ENCODE measurements at regions not wholly inside any gene's neighbourhood (a gene's known extent, or its start where the extent isn't known, plus 50 kb on each side); places are given as distances from the start of the nearest gene placed in this dataset.
"Not testable (repeated sequence)": the region's sequence is repeated elsewhere in the genome, so short reads cannot be mapped to it uniquely, and the experiment has no call there.

DNA sequence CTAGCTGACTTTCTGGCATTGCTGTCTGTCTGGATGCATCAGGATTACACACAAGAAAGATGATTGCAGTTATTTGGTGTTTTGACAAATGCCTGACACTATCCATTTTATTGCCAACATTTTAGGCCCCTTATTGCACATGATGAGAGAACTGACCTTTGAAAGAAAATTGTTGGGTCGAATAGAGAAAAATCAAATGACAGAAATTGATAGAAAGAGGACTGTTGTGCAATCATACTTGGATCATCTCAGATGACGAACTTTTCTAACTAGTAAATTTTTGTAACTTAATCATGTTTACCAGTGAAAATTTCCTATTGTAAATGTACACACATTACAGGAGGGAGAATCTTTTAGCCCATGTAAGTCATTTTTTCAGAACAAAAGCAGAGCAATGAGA, 251.5 kb upstream of the USP15 start:
- WGBS, 2 donors, result 49 to 59% methylated on average over 2 of the region's 2 CpGs
- intact Hi-C loops (cut with DNase I), result no loop called here
- no peaks in the 10 kb centered on the region for H3K9me3 ChIP-seq
- no peaks in the 10 kb centered on the region for H3K27me3 ChIP-seq
- DNase-seq, result no peak
- H3K36me3 ChIP-seq (replicated peaks in 1 of 2; ENCODE audit: insufficient read depth in 1 of 2, low read depth in 2 of 2), result no peaks in the 10 kb centered on the region
- no peaks in the 10 kb centered on the region for H3K4me1 ChIP-seq
- no peak overlapping the region for H3K4me3 ChIP-seq
- ATAC-seq, result no peak
- no peak overlapping the region for H3K27ac ChIP-seq
- TF ChIP-seq CTCF (IDR thresholded peaks at IDR 0.05) (no peak), POLR2A (IDR thresholded peaks at IDR 0.05) (no peak)

- ATAC-seq, result no peak
- H3K4me3 ChIP-seq, result no peak overlapping the region
- H3K27ac ChIP-seq, result no peak overlapping the region
- TF ChIP-seq POLR2A (IDR thresholded peaks at IDR 0.05), result no peak
- no peak for TF ChIP-seq CTCF (IDR thresholded peaks at IDR 0.05)
- H3K36me3 ChIP-seq (replicated peaks in 1 of 2; ENCODE audit: insufficient read depth in 1 of 2, low read depth in 2 of 2), result no peaks in the 10 kb centered on the region
- DNase-seq, result no peak
- H3K27me3 ChIP-seq, result no peaks in the 10 kb centered on the region
- H3K9me3 ChIP-seq, result no peaks in the 10 kb centered on the region
- H3K4me1 ChIP-seq, result no peaks in the 10 kb centered on the region
- WGBS, 2 donors, result 87 to 88% methylated on average over 5 of the region's 5 CpGs
- intact Hi-C loops (cut with DNase I), result no loop called here
Measured at GRCh38 chr12:62009445-62009844, 250.8 kb upstream of the USP15 start.

DNA sequence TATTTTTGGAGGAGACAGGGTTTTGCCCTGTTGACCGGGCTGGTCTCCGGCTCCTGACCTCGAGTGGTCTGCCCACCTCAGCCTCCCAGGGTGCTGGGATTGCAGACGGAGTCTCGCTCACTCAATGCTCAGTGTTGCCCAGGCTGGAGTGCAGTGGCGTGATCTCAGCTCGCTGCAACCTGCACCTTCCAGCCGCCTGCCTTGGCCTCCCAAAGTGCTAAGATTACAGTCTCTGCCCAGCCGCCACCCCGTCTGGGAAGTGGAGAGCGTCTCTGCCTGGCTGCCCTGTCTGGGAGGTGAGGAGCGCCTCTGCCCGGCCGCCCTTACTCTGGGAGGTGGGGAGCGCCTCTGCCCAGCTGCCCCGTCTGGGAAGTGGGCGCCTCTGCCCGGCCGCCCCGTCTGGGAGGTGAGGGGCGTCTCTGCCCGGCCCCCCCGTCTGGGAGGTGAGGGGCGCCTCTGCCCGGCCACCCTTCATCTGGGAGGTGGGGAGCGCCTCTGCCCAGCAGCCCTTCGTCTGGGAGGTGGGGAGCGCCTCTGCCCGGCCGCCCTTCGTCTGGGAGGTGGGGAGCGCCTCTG, 249.8 kb upstream of the USP15 start:
- intact Hi-C loops (cut with DNase I); H3K9me3 ChIP-seq; H3K27ac ChIP-seq; H3K4me3 ChIP-seq; H3K36me3 ChIP-seq (replicated peaks in 1 of 2; ENCODE audit: insufficient read depth in 1 of 2, low read depth in 2 of 2); ATAC-seq; H3K27me3 ChIP-seq; H3K4me1 ChIP-seq; DNase-seq: not testable (repeated sequence)
- 85 to 87% methylated on average over 8 to 22 of the region's 32 CpGs for WGBS, 2 donors

DNA sequence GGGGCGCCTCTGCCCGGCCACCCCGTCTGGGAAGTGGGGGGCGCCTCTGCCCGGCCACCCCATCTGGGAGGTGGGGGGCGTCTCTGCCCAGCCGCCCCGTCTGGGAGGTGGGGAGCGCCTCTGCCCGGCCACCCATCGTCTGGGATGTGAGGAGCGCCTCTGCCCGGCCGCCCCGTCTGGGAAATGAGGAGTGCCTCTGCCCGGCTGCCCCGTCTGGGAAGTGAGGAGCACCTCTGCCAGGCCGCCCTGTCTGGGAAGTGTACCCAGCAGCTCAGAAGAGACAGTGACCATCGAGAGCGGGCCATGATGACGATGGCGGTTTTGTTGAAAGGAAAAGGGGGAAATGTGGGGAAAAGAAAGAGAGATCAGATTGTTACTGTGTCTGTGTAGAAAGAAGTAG, 249.2 kb upstream of the USP15 start:
- intact Hi-C loops (cut with DNase I), result not testable (repeated sequence)
- 92 to 96% methylated on average over 16 to 17 of the region's 22 CpGs for WGBS, 2 donors

GRCh38 chr12:62014330-62014729, 245.9 kb upstream of the USP15 start:
- Histone ChIP-seq H3K4me3 (no peak overlapping the region), H3K27ac (no peak overlapping the region), H3K36me3 (replicated peaks in 1 of 2; ENCODE audit: insufficient read depth in 1 of 2, low read depth in 2 of 2) (no peaks in the 10 kb centered on the region), H3K4me1 (no peaks in the 10 kb centered on the region), H3K27me3 (no peaks in the 10 kb centered on the region), H3K9me3 (no peaks in the 10 kb centered on the region)
- ATAC-seq, result no peak
- intact Hi-C loops (cut with DNase I), result no loop called here
- 92 to 97% methylated on average over 8 of the region's 8 CpGs for WGBS, 2 donors
- no peak for DNase-seq
- no peak for TF ChIP-seq POLR2A (IDR thresholded peaks at IDR 0.05)
- TF ChIP-seq CTCF (IDR thresholded peaks at IDR 0.05), result no peak

More for the DNA sequence above, 249.2 kb upstream of the USP15 start:
- ATAC-seq; H3K9me3 ChIP-seq; H3K4me3 ChIP-seq; H3K4me1 ChIP-seq; H3K36me3 ChIP-seq (replicated peaks in 1 of 2; ENCODE audit: insufficient read depth in 1 of 2, low read depth in 2 of 2); H3K27ac ChIP-seq; DNase-seq; H3K27me3 ChIP-seq: not testable (repeated sequence)

GRCh38 chr12:62016021-62016420, 244.2 kb upstream of the USP15 start:
- Histone ChIP-seq H3K27me3 (no peaks in the 10 kb centered on the region), H3K4me3 (no peak overlapping the region), H3K27ac (no peak overlapping the region), H3K36me3 (replicated peaks in 1 of 2; ENCODE audit: insufficient read depth in 1 of 2, low read depth in 2 of 2) (no peaks in the 10 kb centered on the region), H3K4me1 (no peaks in the 10 kb centered on the region), H3K9me3 (no peaks in the 10 kb centered on the region)
- 48 to 53% methylated on average over 3 of the region's 3 CpGs for WGBS, 2 donors
- DNase-seq (no peak), ATAC-seq (no peak)
- intact Hi-C loops (cut with DNase I), result no loop called here
- no peak for TF ChIP-seq CTCF (IDR thresholded peaks at IDR 0.05)
- TF ChIP-seq POLR2A (IDR thresholded peaks at IDR 0.05), result no peak
